Bronchial epithelial cell (primary cell): ENCODE measurements at regions not wholly inside any gene's neighbourhood (a gene's known extent, or its start where the extent isn't known, plus 50 kb on each side); places are given as distances from the start of the nearest gene placed in this dataset.

ENCODE experiments used
- DNase-seq: peaks from one replicate; pipeline ENCODE4 v3.0.0-alpha.2; 2010; ENCODE audit warnings: low read depth
- FAIRE-seq: peaks from 2 replicates; lab custom pipeline; 2011; peaks lifted over from hg19 to GRCh38; lab: Jason Lieb, UNC
- H3K27me3 ChIP-seq: 2 replicates; pipeline ENCODE4 v1.5.1; 2011; ENCODE audit warnings: low read length; ENCODE audit not compliant: control insufficient read depth, insufficient read depth
- H3K36me3 ChIP-seq: 2 replicates; pipeline ENCODE4 v1.5.1; 2011; ENCODE audit warnings: low read length; ENCODE audit not compliant: control insufficient read depth, insufficient read depth
- H3K4me3 ChIP-seq: 2 replicates; pipeline ENCODE4 v1.5.1; 2011; ENCODE audit warnings: mild to moderate bottlenecking, low read depth, low read length, control low read depth
- CTCF ChIP-seq: IDR thresholded peaks from 2 replicates; pipeline ENCODE4 v1.5.1; 2011; ENCODE audit warnings: mild to moderate bottlenecking, moderate library complexity, low read length, control low read depth, inconsistent platforms; ENCODE audit not compliant: insufficient read depth, severe bottlenecking

- DNase-seq: no peak
- Histone ChIP-seq H3K36me3 (no peaks in the 10 kb centered on the region), H3K4me3 (no peak overlapping the region), H3K27me3 (no peaks in the 10 kb centered on the region)
- TF ChIP-seq CTCF: no peak
- no peak for FAIRE-seq
These were observed 1124.6 kb upstream of the MAP3K7 start for GRCh38 chr6:91711518-91711917.

- H3K4me3 ChIP-seq: no peak overlapping the region
- H3K36me3 ChIP-seq: no peaks in the 10 kb centered on the region
- FAIRE-seq (no peak), DNase-seq (no peak)
- H3K27me3 ChIP-seq: no peaks in the 10 kb centered on the region
- TF ChIP-seq CTCF: no peak
These were observed 1123.5 kb upstream of the MAP3K7 start for GRCh38 chr6:91710342-91710741.

DNA sequence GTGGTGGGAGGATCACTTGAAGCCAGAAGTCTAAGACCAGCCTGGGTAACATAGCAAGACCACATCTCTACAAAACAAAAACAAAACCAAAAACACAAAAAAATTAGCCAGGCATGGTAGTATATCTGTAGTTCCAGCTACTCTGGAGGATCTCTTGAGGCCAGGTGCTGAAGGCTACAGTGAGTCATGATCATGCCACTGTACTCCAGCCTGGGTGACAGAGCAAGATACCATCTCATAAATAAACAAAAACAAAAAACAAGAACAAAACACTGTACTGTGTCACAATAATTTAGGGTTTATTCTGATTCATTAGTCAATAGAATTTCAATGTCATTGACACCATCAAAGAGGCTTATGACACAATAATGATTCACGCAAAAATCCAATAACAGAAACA lies 1121.7 kb upstream of the MAP3K7 start:
- TF ChIP-seq CTCF: no peak
- Histone ChIP-seq H3K27me3 (no peaks in the 10 kb centered on the region), H3K4me3 (no peak overlapping the region), H3K36me3 (no peaks in the 10 kb centered on the region)
- FAIRE-seq: no peak
- peak; percentile 61 for DNase-seq

- TF ChIP-seq CTCF: no peak
- DNase-seq: no peak
- H3K36me3 ChIP-seq: peaks cover 1% of the 10 kb centered on the region
- H3K4me3 ChIP-seq: no peak overlapping the region
- H3K27me3 ChIP-seq: no peaks in the 10 kb centered on the region
- no peak for FAIRE-seq
These were observed 1118.8 kb upstream of the MAP3K7 start for GRCh38 chr6:91705646-91706045.

DNA sequence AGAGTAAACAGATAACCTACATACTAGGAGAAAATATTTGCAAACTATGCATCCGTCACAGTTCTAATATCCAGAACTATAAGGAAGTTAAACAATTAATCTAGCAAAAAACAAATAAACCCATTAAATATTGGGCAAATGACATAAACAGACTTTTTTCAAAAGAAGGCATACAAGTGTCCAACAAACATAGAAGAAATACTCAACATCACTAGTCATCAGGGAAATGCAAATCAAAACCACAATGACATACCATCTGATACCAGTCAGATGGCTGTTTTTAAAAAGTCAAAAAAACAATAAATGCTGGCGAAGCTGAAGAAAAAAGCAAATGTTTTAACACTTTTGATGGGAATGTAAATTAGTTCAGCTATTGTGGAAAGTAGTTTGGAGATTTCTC lies 1117.7 kb upstream of the MAP3K7 start:
- no peak for FAIRE-seq
- no peak overlapping the region for H3K4me3 ChIP-seq
- H3K36me3 ChIP-seq: peaks cover 1% of the 10 kb centered on the region
- no peak for TF ChIP-seq CTCF
- DNase-seq: peak; percentile 79
- H3K27me3 ChIP-seq: no peaks in the 10 kb centered on the region

- no peak for TF ChIP-seq CTCF
- H3K36me3 ChIP-seq: no peaks in the 10 kb centered on the region
- FAIRE-seq: no peak
- DNase-seq: peak; percentile 97
- no peak overlapping the region for H3K4me3 ChIP-seq
- no peaks in the 10 kb centered on the region for H3K27me3 ChIP-seq
These were observed 1110.3 kb upstream of the MAP3K7 start for GRCh38 chr6:91697010-91697695.
